HCT116 (cell line): ENCODE measurements at regions not wholly inside any gene's neighbourhood (a gene's known extent, or its start where the extent isn't known, plus 50 kb on each side); places are given as distances from the start of the nearest gene placed in this dataset.

ENCODE experiments used
- ATAC-seq: fragments of 200-7000 bp; cut with Tn5 transposase; 2 replicates; pipeline ENCODE4 v1.9.1; 2020; ENCODE audit warnings: mild to moderate bottlenecking, moderate library complexity
- BruUV-seq: library from RNA; stranded (reverse); fragments of 400-500 nt; replicated peaks from 2 replicates; lab custom pipeline; 2021; lab: Mats Ljungman, UMichigan
- CTCF ChIA-PET: fragments of 300-600 bp; sonication (Branson Sonifier 250); formaldehyde crosslinking; loops from one replicate; lab custom pipeline; 2021; ENCODE audit warnings: antibody characterized with exemption; lab: Charles Lee
- POLR2A ChIA-PET: fragments of 300-600, 350-600 bp; sonication (Branson Sonifier 250); formaldehyde crosslinking; loops from one replicate; lab custom pipeline; 2021; ENCODE audit warnings: antibody characterized with exemption; lab: Charles Lee
- RAD21 ChIA-PET, 2 experiments: fragments of 300-600 bp; sonication (Branson Sonifier 250); formaldehyde crosslinking; loops; one replicate each; lab custom pipeline; 2023; ENCODE audit warnings: low total read pairs in 2 of 2; ENCODE audit not compliant: uncharacterized antibody in 2 of 2, unreplicated experiment in 2 of 2, low non-redundant PET in 1 of 2; lab: Charles Lee
- DNase-seq: peaks from one replicate; pipeline ENCODE4 v3.0.0-alpha.2; 2010; ENCODE audit warnings: low read depth, low spot score
- H2AFZ ChIP-seq: fragments of 200-600 bp; shearing (Covaris generic), sonication (generic); 2 replicates; pipeline ENCODE4 v1.6.1; 2017; ENCODE audit warnings: low read depth, mixed run types, mixed read lengths, antibody characterized with exemption, low read length; ENCODE audit not compliant: poor library complexity, severe bottlenecking
- H3K27ac ChIP-seq: 2 replicates; pipeline ENCODE4 v1.5.1; 2012; ENCODE audit warnings: low read depth, low read length
- H3K27me3 ChIP-seq: fragments of 200-600 bp; sonication (generic); 2 replicates; pipeline ENCODE4 v1.6.1; 2016; ENCODE audit warnings: mixed run types, low read length, mixed read lengths; ENCODE audit not compliant: insufficient read depth
- H3K36me3 ChIP-seq, 2 experiments: fragments of 200-500 bp in 1 of 2; fragments of 200-600 bp in 1 of 2; sonication (Bioruptor generic) in 1 of 2; sonication (generic) in 1 of 2; 2 replicates each; pipeline versions ENCODE4 v1.5.1 to v1.6.1; 2014 to 2016; ENCODE audit warnings: low read length in 2 of 2, inconsistent platforms in 1 of 2, mixed read lengths in 1 of 2, mixed run types in 1 of 2; ENCODE audit not compliant: insufficient read depth in 2 of 2, control insufficient read depth in 1 of 2
- H3K4me1 ChIP-seq, 2 experiments: fragments of 200-600 bp in 1 of 2; sonication (generic) in 1 of 2; 2 replicates each; pipeline versions ENCODE4 v1.5.1 to v1.6.1; 2012 to 2017; ENCODE audit warnings: low read length in 2 of 2, inconsistent platforms in 1 of 2, mild to moderate bottlenecking in 1 of 2, mixed read lengths in 1 of 2, mixed run types in 1 of 2, moderate library complexity in 1 of 2; ENCODE audit not compliant: insufficient read depth in 2 of 2, control insufficient read depth in 1 of 2
- H3K4me2 ChIP-seq: fragments of 200-600 bp; sonication (generic); 2 replicates; pipeline ENCODE4 v1.6.1; 2017; ENCODE audit warnings: mixed run types, low read length, mixed read lengths
- H3K4me3 ChIP-seq, 2 experiments: fragments of 200-600 bp in 1 of 2; sonication (generic) in 1 of 2; replicated peaks in 1 of 2; 2 replicates each; pipeline ENCODE4 v1.5.1; 2011 to 2016; ENCODE audit warnings: low read length in 2 of 2, control low read depth in 1 of 2, low read depth in 1 of 2, mild to moderate bottlenecking in 1 of 2, mixed read lengths in 1 of 2, mixed run types in 1 of 2
- H3K79me2 ChIP-seq: fragments of 200-600 bp; sonication (generic); 2 replicates; pipeline ENCODE4 v1.6.1; 2017; ENCODE audit warnings: mild to moderate bottlenecking, mixed run types, low read length, moderate library complexity, mixed read lengths; ENCODE audit not compliant: insufficient read depth
- H3K9ac ChIP-seq: fragments of 200-600 bp; sonication (generic); 2 replicates; pipeline ENCODE4 v1.6.1; 2016; ENCODE audit warnings: low read length, mixed read lengths
- H3K9me2 ChIP-seq: fragments of 200-600 bp; sonication (generic), shearing (Covaris generic); 2 replicates; pipeline ENCODE4 v1.6.1; 2017; ENCODE audit warnings: mixed run types, mild to moderate bottlenecking, moderate library complexity; ENCODE audit not compliant: insufficient read depth
- H3K9me3 ChIP-seq, 2 experiments: fragments of 200-500 bp in 1 of 2; fragments of 200-600 bp in 1 of 2; sonication (Bioruptor generic) in 1 of 2; sonication (generic) in 1 of 2; 2 replicates each; pipeline ENCODE4 v1.6.1; 2014 to 2017; ENCODE audit warnings: low read length in 2 of 2, mixed read lengths in 2 of 2, inconsistent platforms in 1 of 2, low read depth in 1 of 2, mild to moderate bottlenecking in 1 of 2, mixed run types in 1 of 2, moderate library complexity in 1 of 2; ENCODE audit not compliant: control insufficient read depth in 1 of 2, insufficient read depth in 1 of 2
- H4K20me1 ChIP-seq: fragments of 200-600 bp; sonication (generic), shearing (Covaris generic); 2 replicates; pipeline ENCODE4 v1.6.1; 2017; ENCODE audit warnings: mixed run types, mild to moderate bottlenecking, moderate library complexity; ENCODE audit not compliant: insufficient read depth
- CEBPB ChIP-seq: IDR thresholded peaks from 2 replicates; pipeline ENCODE4 v1.6.1; 2012; ENCODE audit warnings: low read depth
- EGR1 ChIP-seq: IDR thresholded peaks from 2 replicates; pipeline ENCODE4 v1.6.1; 2012; ENCODE audit warnings: low read depth
- ELF1 ChIP-seq: IDR thresholded peaks from 2 replicates; pipeline ENCODE4 v1.6.1; 2012; ENCODE audit warnings: low read depth, borderline replicate concordance
- EZH2 ChIP-seq: fragments of 200-600 bp; sonication (generic); IDR thresholded peaks from 2 replicates; pipeline ENCODE4 v1.6.1; 2017; ENCODE audit warnings: antibody characterized with exemption, mixed run types
- EZH2phosphoT487 ChIP-seq: fragments of 200-600 bp; IDR thresholded peaks from 2 replicates; pipeline ENCODE4 v1.6.1; 2018; ENCODE audit warnings: antibody characterized with exemption, borderline replicate concordance
- JUND ChIP-seq: IDR thresholded peaks from 2 replicates; pipeline ENCODE4 v1.6.1; 2012
- POLR2A ChIP-seq: IDR thresholded peaks from 2 replicates; pipeline ENCODE4 v1.7.0; 2011; ENCODE audit warnings: borderline replicate concordance; ENCODE audit not compliant: insufficient read depth, insufficient read length; ENCODE audit errors: extremely low read depth
- POLR2AphosphoS5 ChIP-seq: IDR thresholded peaks from 2 replicates; pipeline ENCODE4 v1.6.1; 2011; ENCODE audit warnings: mild to moderate bottlenecking, low read depth, low read length, moderate library complexity
- RAD21 ChIP-seq: IDR thresholded peaks from 2 replicates; pipeline ENCODE4 v1.6.1; 2012; ENCODE audit warnings: low read depth, mild to moderate bottlenecking
- SP1 ChIP-seq: IDR thresholded peaks from 2 replicates; pipeline ENCODE4 v1.6.1; 2012; ENCODE audit warnings: low read depth
- TCF7L2 ChIP-seq: IDR thresholded peaks from 2 replicates; pipeline ENCODE4 v1.7.0; 2011; ENCODE audit warnings: borderline replicate concordance, inconsistent platforms; ENCODE audit not compliant: insufficient read depth, insufficient read length; ENCODE audit errors: extremely low read depth
- YY1 ChIP-seq: IDR thresholded peaks from 2 replicates; pipeline ENCODE4 v1.6.1; 2011; ENCODE audit warnings: low read length, low read depth, moderate library complexity, mild to moderate bottlenecking; ENCODE audit not compliant: insufficient replicate concordance; ENCODE audit errors: extremely low read depth
- ZFX ChIP-seq: fragments of 450-650 bp; IDR thresholded peaks from 2 replicates; pipeline ENCODE4 v1.6.1; 2017
- ZNF274 ChIP-seq: fragments of 200-500 bp; sonication (Bioruptor generic); IDR thresholded peaks from 2 replicates; pipeline ENCODE4 v1.6.1; 2014; ENCODE audit warnings: mild to moderate bottlenecking, low read depth, low read length, inconsistent platforms
- intact Hi-C: fragments of 100-400 bp; cut with micrococcal nuclease; formaldehyde crosslinking; loops from 2 replicates; pipeline ENCODE4 v1.10.0; 2022
- TF ChIP-seq, protein P1 (sequence below), 3 experiments: fragments of 200-600 bp in 1 of 3; sonication (generic) in 1 of 3; IDR thresholded peaks in 2 of 3; conservative IDR thresholded peaks in 1 of 3; 2 replicates each; pipeline ENCODE4 v1.5.1; 2012 to 2017; ENCODE audit warnings: low read depth in 2 of 3, low read length in 2 of 3, antibody characterized with exemption in 1 of 3, borderline replicate concordance in 1 of 3, control low read depth in 1 of 3, mild to moderate bottlenecking in 1 of 3, mixed read lengths in 1 of 3, mixed run types in 1 of 3, moderate library complexity in 1 of 3; ENCODE audit not compliant: insufficient read depth in 1 of 3
- TF ChIP-seq, protein P2 (sequence below): IDR thresholded peaks from 2 replicates; pipeline ENCODE4 v1.6.1; 2012
- TF ChIP-seq, protein P3 (sequence below): IDR thresholded peaks from 2 replicates; pipeline ENCODE4 v1.6.1; 2012; ENCODE audit warnings: low read depth

DNA sequence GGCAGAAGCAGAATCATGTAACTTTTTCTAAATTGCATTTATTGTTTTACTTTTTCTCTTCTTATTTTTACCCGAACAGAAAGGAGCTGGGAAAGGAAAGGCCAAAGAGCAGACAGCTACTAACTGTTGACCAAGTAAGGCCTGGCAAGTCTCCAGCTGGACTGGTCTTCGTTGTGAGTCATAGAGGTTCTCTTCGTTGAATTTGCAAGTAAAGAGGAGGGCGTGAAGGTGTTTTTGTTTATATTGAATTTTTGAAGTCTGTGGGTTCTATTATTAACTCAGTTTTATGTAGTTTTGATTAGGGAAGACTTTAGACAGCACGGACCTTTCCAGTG is 416.5 kb upstream of the CCNH start (continued):
- no peak for TF ChIP-seq RAD21

DNA sequence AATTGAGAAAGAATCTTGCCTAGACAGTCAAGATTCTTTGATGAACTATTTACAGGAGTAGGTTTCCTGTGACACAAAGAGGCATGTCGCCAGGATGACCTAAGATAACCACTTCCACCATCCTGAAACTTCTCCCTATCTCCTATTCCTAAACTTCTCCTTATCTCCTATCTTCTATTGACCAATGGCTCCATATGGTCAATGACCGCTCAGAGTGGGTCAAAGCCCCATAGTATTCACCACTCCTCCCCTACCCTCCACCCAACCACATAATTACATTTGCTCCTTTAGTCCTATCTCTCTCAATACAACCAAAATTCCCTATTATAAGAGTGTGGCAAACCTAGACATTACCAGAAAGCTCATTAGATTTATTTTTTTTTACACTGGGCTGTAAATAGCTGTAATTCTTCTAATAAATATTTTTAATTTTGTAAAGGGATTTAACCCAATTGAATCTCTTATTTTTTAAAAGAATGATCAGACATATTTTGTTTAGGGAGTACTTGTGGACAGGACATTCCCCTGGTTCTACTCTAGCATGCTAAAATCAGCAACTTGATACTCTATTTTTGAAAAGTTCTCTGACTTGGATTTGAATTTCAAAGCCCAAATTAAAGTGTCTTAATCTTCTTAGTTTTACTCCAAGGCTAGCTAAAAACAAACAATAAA is 416.0 kb upstream of the CCNH start:
- H3K9me3 ChIP-seq: 0 out of 4 replicates have a peak, but pooled peaks cover 0 to 3% of the 10 kb centered on the region in 2 experiments
- CTCF ChIA-PET: interaction anchor here (1.3 kb wide), 1 partner anchor 16 kb away, joined by 4 read pairs; no protein-coding TSS in a partner anchor

More for the DNA sequence above, 416.0 kb upstream of the CCNH start:
- intact Hi-C loops: no loop called here
- ChIA-PET POLR2A (no interaction called here), RAD21 (no interaction called here)
- Histone ChIP-seq H3K4me3 (no peak overlapping the region), H3K9me2 (no peaks in the 10 kb centered on the region), H3K27me3 (no peaks in the 10 kb centered on the region), H3K36me3 (no peaks in the 10 kb centered on the region), H3K27ac (no peak overlapping the region), H3K79me2 (no peaks in the 10 kb centered on the region), H2AFZ (peak overlapping the region; percentile 40), H3K9ac (no peak overlapping the region), H3K4me1 (peaks cover 0 to 7% of the 10 kb centered on the region in 2 experiments; a peak in 2 of 4 replicates), H3K4me2 (peak overlapping the region; percentile 9; the same call in 1 of the 2 replicates), H4K20me1 (no peaks in the 10 kb centered on the region)
- ATAC-seq (no peak), DNase-seq (no peak)
- TF ChIP-seq JUND (no peak), YY1 (no peak), ZFX (no peak), EGR1 (no peak), ELF1 (no peak), SP1 (no peak), POLR2A (no peak), EZH2 (no peak), POLR2AphosphoS5 (no peak), CEBPB (no peak), RAD21 (no peak), EZH2phosphoT487 (no peak), TCF7L2 (no peak), ZNF274 (no peak)
- TF ChIP-seq, protein P1, sequence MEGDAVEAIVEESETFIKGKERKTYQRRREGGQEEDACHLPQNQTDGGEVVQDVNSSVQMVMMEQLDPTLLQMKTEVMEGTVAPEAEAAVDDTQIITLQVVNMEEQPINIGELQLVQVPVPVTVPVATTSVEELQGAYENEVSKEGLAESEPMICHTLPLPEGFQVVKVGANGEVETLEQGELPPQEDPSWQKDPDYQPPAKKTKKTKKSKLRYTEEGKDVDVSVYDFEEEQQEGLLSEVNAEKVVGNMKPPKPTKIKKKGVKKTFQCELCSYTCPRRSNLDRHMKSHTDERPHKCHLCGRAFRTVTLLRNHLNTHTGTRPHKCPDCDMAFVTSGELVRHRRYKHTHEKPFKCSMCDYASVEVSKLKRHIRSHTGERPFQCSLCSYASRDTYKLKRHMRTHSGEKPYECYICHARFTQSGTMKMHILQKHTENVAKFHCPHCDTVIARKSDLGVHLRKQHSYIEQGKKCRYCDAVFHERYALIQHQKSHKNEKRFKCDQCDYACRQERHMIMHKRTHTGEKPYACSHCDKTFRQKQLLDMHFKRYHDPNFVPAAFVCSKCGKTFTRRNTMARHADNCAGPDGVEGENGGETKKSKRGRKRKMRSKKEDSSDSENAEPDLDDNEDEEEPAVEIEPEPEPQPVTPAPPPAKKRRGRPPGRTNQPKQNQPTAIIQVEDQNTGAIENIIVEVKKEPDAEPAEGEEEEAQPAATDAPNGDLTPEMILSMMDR (IDR thresholded peaks at IDR 0.05 in 2 of 3, conservative IDR thresholded peaks at IDR 0.05 in 1 of 3; ENCODE audit: borderline replicate concordance in 1 of 3, insufficient read depth in 1 of 3, low read depth in 2 of 3, low read length in 2 of 3): no peak
- TF ChIP-seq, protein P2, sequence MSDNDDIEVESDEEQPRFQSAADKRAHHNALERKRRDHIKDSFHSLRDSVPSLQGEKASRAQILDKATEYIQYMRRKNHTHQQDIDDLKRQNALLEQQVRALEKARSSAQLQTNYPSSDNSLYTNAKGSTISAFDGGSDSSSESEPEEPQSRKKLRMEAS: no peak
- TF ChIP-seq, protein P3, sequence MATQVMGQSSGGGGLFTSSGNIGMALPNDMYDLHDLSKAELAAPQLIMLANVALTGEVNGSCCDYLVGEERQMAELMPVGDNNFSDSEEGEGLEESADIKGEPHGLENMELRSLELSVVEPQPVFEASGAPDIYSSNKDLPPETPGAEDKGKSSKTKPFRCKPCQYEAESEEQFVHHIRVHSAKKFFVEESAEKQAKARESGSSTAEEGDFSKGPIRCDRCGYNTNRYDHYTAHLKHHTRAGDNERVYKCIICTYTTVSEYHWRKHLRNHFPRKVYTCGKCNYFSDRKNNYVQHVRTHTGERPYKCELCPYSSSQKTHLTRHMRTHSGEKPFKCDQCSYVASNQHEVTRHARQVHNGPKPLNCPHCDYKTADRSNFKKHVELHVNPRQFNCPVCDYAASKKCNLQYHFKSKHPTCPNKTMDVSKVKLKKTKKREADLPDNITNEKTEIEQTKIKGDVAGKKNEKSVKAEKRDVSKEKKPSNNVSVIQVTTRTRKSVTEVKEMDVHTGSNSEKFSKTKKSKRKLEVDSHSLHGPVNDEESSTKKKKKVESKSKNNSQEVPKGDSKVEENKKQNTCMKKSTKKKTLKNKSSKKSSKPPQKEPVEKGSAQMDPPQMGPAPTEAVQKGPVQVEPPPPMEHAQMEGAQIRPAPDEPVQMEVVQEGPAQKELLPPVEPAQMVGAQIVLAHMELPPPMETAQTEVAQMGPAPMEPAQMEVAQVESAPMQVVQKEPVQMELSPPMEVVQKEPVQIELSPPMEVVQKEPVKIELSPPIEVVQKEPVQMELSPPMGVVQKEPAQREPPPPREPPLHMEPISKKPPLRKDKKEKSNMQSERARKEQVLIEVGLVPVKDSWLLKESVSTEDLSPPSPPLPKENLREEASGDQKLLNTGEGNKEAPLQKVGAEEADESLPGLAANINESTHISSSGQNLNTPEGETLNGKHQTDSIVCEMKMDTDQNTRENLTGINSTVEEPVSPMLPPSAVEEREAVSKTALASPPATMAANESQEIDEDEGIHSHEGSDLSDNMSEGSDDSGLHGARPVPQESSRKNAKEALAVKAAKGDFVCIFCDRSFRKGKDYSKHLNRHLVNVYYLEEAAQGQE: no peak
- no TSS peak for BruUV-seq
